Adrenal gland (tissue), 9 donors: ENCODE measurements at regions not wholly inside any gene's neighbourhood (a gene's known extent, or its start where the extent isn't known, plus 50 kb on each side); places are given as distances from the start of the nearest gene placed in this dataset.

Experiments
- DNase-seq, 7 donors: peaks; one replicate each; pipeline ENCODE4 v3.0.0-alpha.2; 2019 to 2020
- H3K27ac ChIP-seq, 5 donors: fragments of 200-600 bp; sonication (generic) in 4 of 5; 1 replicate in 3 of 5; 2 replicates in 2 of 5; pipeline versions ENCODE4 v1.5.1 to v1.8.0; 2016 to 2020; ENCODE audit warnings: mild to moderate bottlenecking in 1 of 5
- H3K27me3 ChIP-seq: fragments of 200-600 bp; 2 replicates; pipeline ENCODE4 v1.8.0; 2021
- H3K36me3 ChIP-seq, 2 donors: fragments of 200-600 bp; replicated peaks in 1 of 2; 1 replicate in 1 of 2; 2 replicates in 1 of 2; pipeline versions ENCODE4 v1.5.1 to v1.8.0; 2018 to 2022
- H3K4me1 ChIP-seq, 2 donors: fragments of 200-600 bp; replicated peaks in 1 of 2; 1 replicate in 1 of 2; 2 replicates in 1 of 2; pipeline versions ENCODE4 v1.5.1 to v1.8.0; 2018 to 2021
- H3K4me3 ChIP-seq, 4 donors: fragments of 200-600 bp; sonication (generic) in 3 of 4; one replicate each; pipeline ENCODE4 v1.5.1; 2016 to 2018
- H3K9me3 ChIP-seq, 3 donors: fragments of 200-600 bp; sonication (generic) in 1 of 3; replicated peaks in 1 of 3; 1 replicate in 2 of 3; 2 replicates in 1 of 3; pipeline versions ENCODE4 v1.5.1 to v1.8.0; 2016 to 2021
- CTCF ChIP-seq, 6 experiments: fragments of 450-650 bp in 4 of 6; fragments of 200-600 bp in 2 of 6; sonication (generic) in 1 of 6; IDR thresholded peaks; 1 replicate in 5 of 6; 2 replicates in 1 of 6; pipeline versions ENCODE4 v1.5.1 to v1.8.0; 2016 to 2021; ENCODE audit warnings: antibody characterized with exemption in 6 of 6, mild to moderate bottlenecking in 2 of 6, moderate library complexity in 1 of 6
- POLR2A ChIP-seq, 2 donors: fragments of 450-650 bp; IDR thresholded peaks; one replicate each; pipeline ENCODE4 v1.6.1; 2017; ENCODE audit warnings: antibody characterized with exemption in 2 of 2, mild to moderate bottlenecking in 2 of 2, moderate library complexity in 1 of 2
- WGBS, 4 donors: extraction: QIAGEN DNeasy Blood & Tissue Kit in 2 of 4; methylation state at CpG; one replicate each; pipeline versions ENCODE4 v1.1.5 to v1.1.7; 2013 to 2017; 5-methylcytosine and 5-hydroxymethylcytosine counted together
- intact Hi-C, 2 donors: fragments of 100-400 bp; cut with DNase I; formaldehyde crosslinking; loops; one replicate each; pipeline versions ENCODE4 v1.14.1 to v1.15.0; 2022 to 2023
- donor health status: healthy with polysubstance abuse.
- donor health status: Bipolar disorder and iron deficiency.
- donor health status: DM: yes; HTN: yes; CAD: no.
- donor health status: DM: no; HTN: no; CAD: no.
- donor health status: DM: no; HTN: no; CAD: no.

DNA sequence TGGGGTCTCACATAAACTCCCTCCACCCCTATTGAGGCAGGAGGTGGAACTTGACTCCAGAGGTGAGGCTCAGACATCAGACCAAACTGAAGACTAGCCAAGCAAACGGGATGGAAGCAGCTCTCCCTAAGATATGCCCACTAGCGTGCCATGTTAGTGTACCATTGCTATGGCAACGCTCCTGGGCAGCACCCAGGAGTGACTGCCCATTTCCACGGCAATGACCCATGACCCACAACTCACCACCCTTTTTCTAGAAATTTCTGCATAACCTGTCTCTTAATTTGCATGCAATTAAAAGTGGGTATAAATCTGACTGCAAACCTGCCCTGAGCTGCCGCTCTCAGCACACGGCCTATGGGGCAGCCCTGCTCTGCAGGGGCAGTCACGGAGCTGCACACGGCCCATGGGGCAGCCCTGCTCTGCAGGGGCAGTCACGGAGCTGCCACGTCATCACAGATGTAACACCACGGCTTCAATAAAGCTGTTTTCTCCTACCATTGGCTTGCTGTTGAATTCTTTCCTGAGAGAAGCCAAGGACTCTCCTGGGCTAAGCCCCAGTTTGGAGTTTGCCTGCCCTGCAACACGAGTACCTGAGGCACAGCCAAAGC, 164.3 kb downstream of the RBFOX3 start:
- intact Hi-C loops = no loop called here
- DNase-seq = no peak
- no peaks in the 10 kb centered on the region for H3K4me1 ChIP-seq
- no peak overlapping the region for H3K27ac ChIP-seq
- WGBS, 4 donors = 75 to 79% (median 77%) methylated on average over 11 to 12 of the region's 12 CpGs
- TF ChIP-seq CTCF (IDR thresholded peaks at IDR 0.05) (no peak), POLR2A (IDR thresholded peaks at IDR 0.05) (no peak)
- H3K4me3 ChIP-seq = no peak overlapping the region
- H3K27me3 ChIP-seq = no peaks in the 10 kb centered on the region
- H3K36me3 ChIP-seq = no peaks in the 10 kb centered on the region
- H3K9me3 ChIP-seq = no peaks in the 10 kb centered on the region

DNA sequence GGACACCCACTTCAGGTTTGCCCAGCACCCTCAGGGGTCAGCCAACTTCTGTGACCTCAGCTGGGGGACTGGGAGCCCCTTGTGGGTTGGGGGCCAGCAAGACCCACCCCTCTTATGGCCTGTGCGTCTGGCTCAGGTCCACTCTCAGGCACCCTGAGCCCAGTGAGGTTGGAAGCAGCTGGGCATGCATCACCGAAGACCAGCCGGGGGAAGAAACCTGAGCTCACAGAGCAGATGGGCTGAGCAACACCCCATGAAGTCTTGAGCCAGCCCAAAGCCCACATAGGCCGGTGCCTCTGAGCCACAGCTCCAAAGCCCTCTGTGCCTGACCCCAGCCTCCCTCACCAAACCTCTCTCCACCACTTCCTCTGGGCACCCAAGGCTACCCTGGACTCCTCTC, 166.7 kb downstream of the RBFOX3 start:
- 81 to 100% (median 89%) methylated on average over 2 to 4 of the region's 4 CpGs for whole genome bisulfite sequencing, 4 donors
- Histone ChIP-seq H3K27me3 (no peaks in the 10 kb centered on the region), H3K4me3 (no peak overlapping the region), H3K4me1 (no peaks in the 10 kb centered on the region), H3K9me3 (no peaks in the 10 kb centered on the region), H3K27ac (no peak overlapping the region), H3K36me3 (no peaks in the 10 kb centered on the region)
- no peak for TF ChIP-seq CTCF (IDR thresholded peaks at IDR 0.05)
- no peak for TF ChIP-seq POLR2A (IDR thresholded peaks at IDR 0.05)
- intact Hi-C loops = no loop called here
- no peak for DNase-seq

- Histone ChIP-seq H3K27ac (no peak overlapping the region), H3K27me3 (peaks cover 6% of the 10 kb centered on the region), H3K9me3 (no peaks in the 10 kb centered on the region), H3K4me3 (no peak overlapping the region), H3K4me1 (no peaks in the 10 kb centered on the region), H3K36me3 (no peaks in the 10 kb centered on the region)
- TF ChIP-seq POLR2A (IDR thresholded peaks at IDR 0.05) = no peak
- no peak for TF ChIP-seq CTCF (IDR thresholded peaks at IDR 0.05)
- intact Hi-C loops = no loop called here
- 83 to 95% (median 92%) methylated on average over 5 to 10 of the region's 10 CpGs for WGBS, 4 donors
- DNase-seq = no peak
Observed at GRCh38 chr17:79443026-79443425, 167.8 kb downstream of the RBFOX3 start.

DNA sequence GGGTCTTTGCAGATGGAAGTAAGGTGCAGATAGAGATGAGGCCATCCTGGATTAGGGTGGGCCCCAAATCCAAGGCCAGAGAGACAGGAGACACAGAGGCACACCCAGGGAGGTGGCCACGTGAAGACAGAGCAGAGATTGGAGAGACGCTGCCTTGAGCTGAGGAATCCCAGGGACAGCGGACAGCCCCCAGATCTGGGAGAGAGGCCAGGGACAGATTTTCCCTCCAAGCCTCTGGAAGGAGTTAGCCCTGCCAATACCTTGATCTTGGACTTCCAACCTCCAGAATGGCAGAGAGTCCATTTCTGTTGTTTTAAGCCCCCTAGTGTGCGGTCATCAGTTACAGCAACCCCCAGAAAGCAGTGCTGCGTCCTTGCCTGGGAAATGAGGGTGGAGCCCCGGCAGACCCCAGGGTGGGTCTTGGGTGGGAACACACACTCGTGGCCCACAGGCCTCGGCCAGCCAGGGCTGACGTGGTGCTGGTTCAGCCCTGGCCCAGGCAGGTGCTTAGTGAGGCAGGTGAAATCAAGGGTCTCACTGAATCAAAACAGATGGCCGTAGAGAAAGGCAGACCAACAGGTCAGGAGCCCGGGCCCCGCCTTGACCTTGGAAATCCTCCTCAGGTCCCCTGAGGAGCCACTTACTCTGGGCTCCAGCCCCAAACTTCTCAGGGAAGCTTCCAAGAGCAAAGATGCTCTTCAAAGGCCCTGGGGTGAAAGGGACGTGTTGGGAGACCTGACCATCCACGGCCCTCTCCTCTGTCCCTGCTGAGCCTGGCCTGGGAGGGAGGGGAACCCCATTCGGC, 169.3 kb downstream of the RBFOX3 start:
- no peaks in the 10 kb centered on the region for H3K9me3 ChIP-seq
- intact Hi-C loops = no loop called here
- WGBS, 4 donors = 65 to 81% (median 72%) methylated on average over 13 to 15 of the region's 15 CpGs
- H3K36me3 ChIP-seq = no peaks in the 10 kb centered on the region
- no peak overlapping the region for H3K4me3 ChIP-seq
- H3K27me3 ChIP-seq = peaks cover 6% of the 10 kb centered on the region
- no peaks in the 10 kb centered on the region for H3K4me1 ChIP-seq
- no peak overlapping the region for H3K27ac ChIP-seq
- TF ChIP-seq POLR2A (IDR thresholded peaks at IDR 0.05) (no peak), CTCF (IDR thresholded peaks at IDR 0.05) (no peak)
- no peak for DNase-seq
